ENCODE measurements at regions not wholly inside any gene's neighbourhood (a gene's known extent, or its start where the extent isn't known, plus 50 kb on each side); places are given as distances from the start of the nearest gene placed in this dataset.

- DNase-seq (ENCODE audit: low read depth, low spot score) = no peak
- in situ Hi-C loops (cut with HindIII; ENCODE audit: low sequenced_read_pairs) = no loop called here
- TF ChIP-seq CTCF (IDR thresholded peaks at IDR 0.05; ENCODE audit: low read depth, low read length) = no peak
- H3K4me3 ChIP-seq (ENCODE audit: low read depth, low read length) = no peak overlapping the region
Measured at GRCh38 chr5:104699438-104699837, 1136.8 kb upstream of the NUDT12 start.

GRCh38 chr5:104661256-104661655 is 1098.7 kb upstream of the NUDT12 start:
- no peak overlapping the region for H3K4me3 ChIP-seq (ENCODE audit: low read depth, low read length)
- TF ChIP-seq CTCF (IDR thresholded peaks at IDR 0.05; ENCODE audit: low read depth, low read length) = no peak
- no peak for DNase-seq (ENCODE audit: low read depth, low spot score)
- in situ Hi-C loops (cut with HindIII; ENCODE audit: low sequenced_read_pairs) = no loop called here

- no peak overlapping the region for H3K4me3 ChIP-seq (ENCODE audit: low read depth, low read length)
- in situ Hi-C loops (cut with HindIII; ENCODE audit: low sequenced_read_pairs) = no loop called here
- no peak for TF ChIP-seq CTCF (IDR thresholded peaks at IDR 0.05; ENCODE audit: low read depth, low read length)
- DNase-seq (ENCODE audit: low read depth, low spot score) = no peak
Measured at GRCh38 chr5:104659497-104659896, 1096.9 kb upstream of the NUDT12 start.

- TF ChIP-seq CTCF (IDR thresholded peaks at IDR 0.05; ENCODE audit: low read depth, low read length) = no peak
- no peak for DNase-seq (ENCODE audit: low read depth, low spot score)
- no peak overlapping the region for H3K4me3 ChIP-seq (ENCODE audit: low read depth, low read length)
- in situ Hi-C loops (cut with HindIII; ENCODE audit: low sequenced_read_pairs) = no loop called here
Measured at GRCh38 chr5:104652271-104652861, 1089.8 kb upstream of the NUDT12 start.

GRCh38 chr5:104650313-104651055 is 1087.9 kb upstream of the NUDT12 start:
- no peak overlapping the region for H3K4me3 ChIP-seq (ENCODE audit: low read depth, low read length)
- no peak for DNase-seq (ENCODE audit: low read depth, low spot score)
- TF ChIP-seq CTCF (IDR thresholded peaks at IDR 0.05; ENCODE audit: low read depth, low read length) = no peak
- in situ Hi-C loops (cut with HindIII; ENCODE audit: low sequenced_read_pairs) = no loop called here

GRCh38 chr5:104646416-104646815 is 1083.8 kb upstream of the NUDT12 start:
- no peak for TF ChIP-seq CTCF (IDR thresholded peaks at IDR 0.05; ENCODE audit: low read depth, low read length)
- in situ Hi-C loops (cut with HindIII; ENCODE audit: low sequenced_read_pairs) = no loop called here
- DNase-seq (ENCODE audit: low read depth, low spot score) = no peak
- H3K4me3 ChIP-seq (ENCODE audit: low read depth, low read length) = no peak overlapping the region
